ENCODE measurements at regions not wholly inside any gene's neighbourhood (a gene's known extent, or its start where the extent isn't known, plus 50 kb on each side); places are given as distances from the start of the nearest gene placed in this dataset.

DNA sequence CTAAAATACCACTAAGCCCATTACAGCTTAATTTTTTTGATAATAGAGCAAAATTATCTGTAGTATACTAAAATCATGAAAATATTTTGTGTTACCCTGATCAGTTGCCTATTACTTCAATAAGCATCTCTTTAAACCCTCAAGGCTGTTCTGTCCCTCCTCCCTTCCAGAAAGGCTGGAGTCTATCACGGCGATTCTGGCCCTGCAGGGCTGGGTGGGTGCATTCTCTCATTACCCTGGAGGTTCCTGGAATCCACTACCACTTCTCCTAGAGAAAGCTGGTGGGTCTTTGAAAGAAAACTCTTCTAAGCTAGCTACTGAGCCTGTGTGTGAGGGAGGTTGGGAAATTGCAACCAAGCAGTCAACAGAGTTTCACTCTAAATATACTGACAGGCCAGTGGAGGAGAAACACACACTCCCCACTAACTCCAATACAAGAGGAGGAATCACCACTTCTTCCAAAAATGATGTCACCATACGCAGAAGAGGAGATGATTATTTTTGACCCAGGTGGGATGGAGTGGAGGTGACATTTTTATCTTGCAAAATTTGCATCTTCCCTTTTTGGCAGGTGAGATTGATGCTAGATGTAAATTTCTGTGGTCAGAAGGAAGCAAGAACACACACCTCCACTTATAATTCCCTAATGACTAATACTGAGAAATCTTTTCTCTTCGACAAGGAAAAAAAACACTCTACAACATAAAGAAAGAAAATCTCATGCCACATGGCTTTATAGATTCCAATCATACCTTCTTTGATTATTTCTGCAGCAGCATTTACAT is 182.3 kb upstream of the PHACTR1 start:
- no peaks in the 10 kb centered on the region for H3K27me3 ChIP-seq (ENCODE audit: insufficient read depth, low read length)
- no peak overlapping the region for H3K18ac ChIP-seq (ENCODE audit: insufficient read length, low read depth, low read length)
- H4K20me1 ChIP-seq (ENCODE audit: control insufficient read depth, insufficient read depth, insufficient read length) = no peaks in the 10 kb centered on the region
- no peaks in the 10 kb centered on the region for H3K9me3 ChIP-seq (ENCODE audit: control insufficient read depth, low read depth, low read length)
- Mint-ChIP-seq H3K27ac (no peak overlapping the region), H3K4me1 (peaks cover 5 to 11% of the 10 kb centered on the region in 2 experiments), H3K27me3 (ENCODE audit: low read depth) (peaks cover 2% of the 10 kb centered on the region), H3K9me3 (no peaks in the 10 kb centered on the region), H3K36me3 (ENCODE audit: insufficient read depth in 1 of 3, low read depth in 3 of 3) (no peaks in the 10 kb centered on the region), H3K4me3 (no peak overlapping the region)
- no peak overlapping the region for H2BK120ac ChIP-seq (ENCODE audit: low read depth, low read length, poor library complexity, severe bottlenecking)
- H4K8ac ChIP-seq (replicated peaks; ENCODE audit: insufficient read length, low read depth, low read length) = no peak overlapping the region
- no peak overlapping the region for H2AFZ ChIP-seq (ENCODE audit: low read length)
- H3K14ac ChIP-seq (ENCODE audit: insufficient read depth, low read length) = no peak overlapping the region
- WGBS (ENCODE audit: extremely low coverage, insufficient read length, low lambda C conversion rate) = no CpG with 5 or more reads among the region's 4 CpGs
- H4K91ac ChIP-seq (ENCODE audit: insufficient read length, low read depth, low read length) = no peak overlapping the region
- no peak overlapping the region for H2BK20ac ChIP-seq (ENCODE audit: low read depth, low read length, poor library complexity, severe bottlenecking)
- no peak overlapping the region for H3K56ac ChIP-seq (ENCODE audit: insufficient read length, low read depth, low read length)
- no peaks in the 10 kb centered on the region for H3K23me2 ChIP-seq (ENCODE audit: insufficient read length, low read depth, low read length, poor library complexity, severe bottlenecking)
- H3K4me2 ChIP-seq (ENCODE audit: insufficient read depth, insufficient read length, low read length) = no peak overlapping the region
- no peak overlapping the region for H3K23ac ChIP-seq (ENCODE audit: insufficient read length, low read depth, low read length)
- H3K79me2 ChIP-seq (ENCODE audit: insufficient read depth, low read length) = no peaks in the 10 kb centered on the region
- H2AK5ac ChIP-seq (ENCODE audit: insufficient read length, low read length) = no peak overlapping the region
- no peak overlapping the region for H3K27ac ChIP-seq (ENCODE audit: insufficient read length, low read depth, low read length)
- no peak overlapping the region for H3T11ph ChIP-seq (ENCODE audit: low read length)
- TF ChIP-seq, protein P1, sequence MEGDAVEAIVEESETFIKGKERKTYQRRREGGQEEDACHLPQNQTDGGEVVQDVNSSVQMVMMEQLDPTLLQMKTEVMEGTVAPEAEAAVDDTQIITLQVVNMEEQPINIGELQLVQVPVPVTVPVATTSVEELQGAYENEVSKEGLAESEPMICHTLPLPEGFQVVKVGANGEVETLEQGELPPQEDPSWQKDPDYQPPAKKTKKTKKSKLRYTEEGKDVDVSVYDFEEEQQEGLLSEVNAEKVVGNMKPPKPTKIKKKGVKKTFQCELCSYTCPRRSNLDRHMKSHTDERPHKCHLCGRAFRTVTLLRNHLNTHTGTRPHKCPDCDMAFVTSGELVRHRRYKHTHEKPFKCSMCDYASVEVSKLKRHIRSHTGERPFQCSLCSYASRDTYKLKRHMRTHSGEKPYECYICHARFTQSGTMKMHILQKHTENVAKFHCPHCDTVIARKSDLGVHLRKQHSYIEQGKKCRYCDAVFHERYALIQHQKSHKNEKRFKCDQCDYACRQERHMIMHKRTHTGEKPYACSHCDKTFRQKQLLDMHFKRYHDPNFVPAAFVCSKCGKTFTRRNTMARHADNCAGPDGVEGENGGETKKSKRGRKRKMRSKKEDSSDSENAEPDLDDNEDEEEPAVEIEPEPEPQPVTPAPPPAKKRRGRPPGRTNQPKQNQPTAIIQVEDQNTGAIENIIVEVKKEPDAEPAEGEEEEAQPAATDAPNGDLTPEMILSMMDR (conservative IDR thresholded peaks at IDR 0.05) = no peak
- H4K5ac ChIP-seq (ENCODE audit: insufficient read length, low read depth, low read length) = no peak overlapping the region
- H3K4me1 ChIP-seq (ENCODE audit: insufficient read depth, low read length) = no peaks in the 10 kb centered on the region
- no peak overlapping the region for H3K9ac ChIP-seq (ENCODE audit: extremely low read depth, insufficient read length, low read length)
- no peaks in the 10 kb centered on the region for H3K79me1 ChIP-seq (ENCODE audit: insufficient read depth, low read depth, low read length, poor library complexity, severe bottlenecking)
- no peak overlapping the region for H3K4ac ChIP-seq (ENCODE audit: low read depth, low read length)
- no peak overlapping the region for H2BK5ac ChIP-seq (ENCODE audit: insufficient read length, low read length)
- no peak overlapping the region for H2BK15ac ChIP-seq (ENCODE audit: low read depth, low read length)
- no peak overlapping the region for H2BK12ac ChIP-seq (ENCODE audit: insufficient read length, low read depth, low read length)
- DNase-seq = no peak

Data from H9 (cell line).